Esophagus squamous epithelium (tissue), 4 donors: ENCODE measurements at regions not wholly inside any gene's neighbourhood (a gene's known extent, or its start where the extent isn't known, plus 50 kb on each side); places are given as distances from the start of the nearest gene placed in this dataset.

Source experiments
- POLR2A ChIP-seq, 4 donors: fragments of 450-650 bp; IDR thresholded peaks; one replicate each; pipeline ENCODE4 v1.6.1; 2017; ENCODE audit warnings: antibody characterized with exemption in 4 of 4, mild to moderate bottlenecking in 4 of 4, moderate library complexity in 3 of 4
- TF ChIP-seq, protein P1 (sequence below), 6 experiments: fragments of 450-650 bp in 4 of 6; fragments of 200-600 bp in 2 of 6; sonication (generic) in 2 of 6; IDR thresholded peaks; one replicate each; pipeline ENCODE4 v1.5.1; 2016 to 2019; ENCODE audit warnings: antibody characterized with exemption in 6 of 6, mild to moderate bottlenecking in 4 of 6, moderate library complexity in 4 of 6

DNA sequence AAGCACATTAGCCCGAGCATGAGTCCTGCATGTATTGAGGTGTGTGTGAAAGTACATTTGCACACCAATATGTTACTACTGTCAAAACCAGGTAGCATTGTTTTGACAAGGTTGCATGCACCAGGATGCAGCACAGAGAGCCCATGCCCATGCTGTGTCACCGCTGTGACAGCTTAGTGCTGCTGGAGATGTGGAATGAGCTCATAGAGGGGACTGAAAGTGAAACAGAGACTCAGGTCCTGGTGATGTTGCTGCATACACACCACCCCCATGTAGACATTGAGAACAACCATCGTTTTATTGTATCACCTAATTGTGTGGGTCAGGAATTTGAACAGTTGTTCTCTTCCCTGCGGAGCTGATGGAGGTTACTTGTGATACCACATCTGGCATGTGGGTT lies 53.0 kb downstream of the GADD45G start:
- TF ChIP-seq POLR2A (IDR thresholded peaks at IDR 0.05), result no peak
- TF ChIP-seq, protein P1, sequence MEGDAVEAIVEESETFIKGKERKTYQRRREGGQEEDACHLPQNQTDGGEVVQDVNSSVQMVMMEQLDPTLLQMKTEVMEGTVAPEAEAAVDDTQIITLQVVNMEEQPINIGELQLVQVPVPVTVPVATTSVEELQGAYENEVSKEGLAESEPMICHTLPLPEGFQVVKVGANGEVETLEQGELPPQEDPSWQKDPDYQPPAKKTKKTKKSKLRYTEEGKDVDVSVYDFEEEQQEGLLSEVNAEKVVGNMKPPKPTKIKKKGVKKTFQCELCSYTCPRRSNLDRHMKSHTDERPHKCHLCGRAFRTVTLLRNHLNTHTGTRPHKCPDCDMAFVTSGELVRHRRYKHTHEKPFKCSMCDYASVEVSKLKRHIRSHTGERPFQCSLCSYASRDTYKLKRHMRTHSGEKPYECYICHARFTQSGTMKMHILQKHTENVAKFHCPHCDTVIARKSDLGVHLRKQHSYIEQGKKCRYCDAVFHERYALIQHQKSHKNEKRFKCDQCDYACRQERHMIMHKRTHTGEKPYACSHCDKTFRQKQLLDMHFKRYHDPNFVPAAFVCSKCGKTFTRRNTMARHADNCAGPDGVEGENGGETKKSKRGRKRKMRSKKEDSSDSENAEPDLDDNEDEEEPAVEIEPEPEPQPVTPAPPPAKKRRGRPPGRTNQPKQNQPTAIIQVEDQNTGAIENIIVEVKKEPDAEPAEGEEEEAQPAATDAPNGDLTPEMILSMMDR (IDR thresholded peaks at IDR 0.05), result no peak
